IMR-90 (cell line): ENCODE measurements at regions not wholly inside any gene's neighbourhood (a gene's known extent, or its start where the extent isn't known, plus 50 kb on each side); places are given as distances from the start of the nearest gene placed in this dataset.

Experiments
- ATAC-seq: fragments of 200-7000 bp; cut with Tn5 transposase; 2 replicates; pipeline ENCODE4 v1.9.1; 2020; ENCODE audit warnings: low read depth, mild to moderate bottlenecking, moderate library complexity
- BruUV-seq: library from RNA; stranded (reverse); fragments of 400-500 nt; replicated peaks from 2 replicates; lab custom pipeline; 2021; lab: Mats Ljungman, UMichigan
- CTCF ChIA-PET: fragments of 300-600 bp; formaldehyde crosslinking; extraction: SDS; loops from one replicate; lab custom pipeline; 2021; ENCODE audit warnings: antibody characterized with exemption; lab: Yijun Ruan, JAX
- POLR2A ChIA-PET: fragments of 300-600 bp; sonication (Branson Sonifier 250); formaldehyde crosslinking; loops from one replicate; lab custom pipeline; 2022; ENCODE audit warnings: antibody characterized with exemption; ENCODE audit not compliant: unreplicated experiment; lab: Charles Lee
- DNase-seq: peaks from one replicate; pipeline ENCODE4 v3.0.0; 2013
- H2AFZ ChIP-seq: replicated peaks from 2 replicates; pipeline ENCODE3; 2013; ENCODE audit warnings: low read length, mild to moderate bottlenecking; ENCODE audit not compliant: poor library complexity
- H2AK5ac ChIP-seq: 2 replicates; pipeline ENCODE4 v1.6.1; 2013; ENCODE audit warnings: low read depth, low read length, inconsistent platforms
- H2AK9ac ChIP-seq: replicated peaks from 2 replicates; pipeline ENCODE3; 2013; ENCODE audit warnings: mild to moderate bottlenecking, low read depth, low read length, moderate library complexity; ENCODE audit not compliant: poor library complexity
- H2BK120ac ChIP-seq: 2 replicates; pipeline ENCODE4 v1.6.1; 2013; ENCODE audit warnings: low read depth, low read length, inconsistent platforms
- H2BK15ac ChIP-seq: 3 replicates; pipeline ENCODE4 v1.6.1; 2013; ENCODE audit warnings: low read depth, low read length, inconsistent platforms
- H2BK20ac ChIP-seq: 2 replicates; pipeline ENCODE4 v1.6.1; 2013; ENCODE audit warnings: low read depth, mild to moderate bottlenecking, inconsistent platforms, low read length, moderate library complexity
- H2BK5ac ChIP-seq: 2 replicates; pipeline ENCODE4 v1.6.1; 2013; ENCODE audit warnings: mild to moderate bottlenecking, low read depth, low read length, inconsistent platforms; ENCODE audit not compliant: poor library complexity, severe bottlenecking
- H3K14ac ChIP-seq: replicated peaks from 2 replicates; pipeline ENCODE4 v1.6.1; 2013; ENCODE audit warnings: low read depth, low read length, inconsistent platforms
- H3K18ac ChIP-seq: 2 replicates; pipeline ENCODE4 v1.6.1; 2013; ENCODE audit warnings: low read depth, low read length, control low read depth
- H3K23ac ChIP-seq: 2 replicates; pipeline ENCODE4 v1.6.1; 2013; ENCODE audit warnings: low read depth, low read length, inconsistent platforms
- H3K27ac ChIP-seq: 2 replicates; pipeline ENCODE4 v1.5.1; 2013; ENCODE audit warnings: mild to moderate bottlenecking, control low read depth, low read length; ENCODE audit not compliant: insufficient read depth
- H3K27me3 ChIP-seq: 2 replicates; pipeline ENCODE4 v1.6.1; 2013; ENCODE audit warnings: low read length; ENCODE audit not compliant: control insufficient read depth, insufficient read depth
- H3K36me3 ChIP-seq: 2 replicates; pipeline ENCODE4 v1.6.1; 2013; ENCODE audit warnings: low read length, mixed read lengths; ENCODE audit not compliant: control insufficient read depth, insufficient read depth
- H3K4ac ChIP-seq: 2 replicates; pipeline ENCODE4 v1.6.1; 2013; ENCODE audit warnings: low read depth, low read length, inconsistent platforms
- H3K4me1 ChIP-seq: 2 replicates; pipeline ENCODE4 v1.6.1; 2013; ENCODE audit warnings: low read length, mixed read lengths; ENCODE audit not compliant: control insufficient read depth, insufficient read depth
- H3K4me2 ChIP-seq: 2 replicates; pipeline ENCODE4 v1.6.1; 2013; ENCODE audit warnings: low read depth, mild to moderate bottlenecking, control low read depth, low read length, moderate library complexity
- H3K4me3 ChIP-seq: 2 replicates; pipeline ENCODE4 v1.5.1; 2013; ENCODE audit warnings: low read depth, mild to moderate bottlenecking, control low read depth, low read length, moderate library complexity; ENCODE audit not compliant: insufficient read depth
- H3K56ac ChIP-seq: 2 replicates; pipeline ENCODE4 v1.6.1; 2013; ENCODE audit warnings: low read length, inconsistent platforms; ENCODE audit not compliant: insufficient read depth; ENCODE audit errors: extremely low read depth
- H3K79me1 ChIP-seq, 2 experiments: 2 replicates each; pipeline ENCODE4 v1.6.1; 2013; ENCODE audit warnings: low read length in 2 of 2, inconsistent platforms in 1 of 2, low read depth in 1 of 2
- H3K9ac ChIP-seq: 2 replicates; pipeline ENCODE4 v1.6.1; 2013; ENCODE audit warnings: low read depth, low read length, control low read depth
- H3K9me1 ChIP-seq: 2 replicates; pipeline ENCODE4 v1.6.1; 2013; ENCODE audit warnings: low read length, inconsistent platforms; ENCODE audit not compliant: insufficient read depth
- H3K9me3 ChIP-seq: 2 replicates; pipeline ENCODE4 v1.6.1; 2013; ENCODE audit warnings: low read length; ENCODE audit not compliant: control insufficient read depth, insufficient read depth
- H4K20me1 ChIP-seq: 2 replicates; pipeline ENCODE4 v1.6.1; 2013; ENCODE audit warnings: low read length, inconsistent platforms; ENCODE audit not compliant: insufficient read depth
- H4K5ac ChIP-seq: 2 replicates; pipeline ENCODE4 v1.6.1; 2013; ENCODE audit warnings: mild to moderate bottlenecking, low read depth, low read length, control low read depth
- H4K8ac ChIP-seq, 2 experiments: 2 replicates each; pipeline ENCODE4 v1.6.1; 2013; ENCODE audit warnings: low read depth in 2 of 2, low read length in 2 of 2, control low read depth in 1 of 2, inconsistent platforms in 1 of 2
- H4K91ac ChIP-seq: 2 replicates; pipeline ENCODE4 v1.6.1; 2013; ENCODE audit warnings: low read depth, low read length, inconsistent platforms; ENCODE audit not compliant: insufficient read depth
- MXI1 ChIP-seq: IDR thresholded peaks from 2 replicates; pipeline ENCODE4 v1.6.1; 2012; ENCODE audit warnings: low read depth, mild to moderate bottlenecking, low read length, moderate library complexity, borderline replicate concordance
- WGBS, 2 experiments: methylation state at CpG; one replicate each; pipeline versions ENCODE4 v1.1.5 to v1.1.7; 2013; ENCODE audit warnings: missing lambda C conversion rate in 2 of 2; ENCODE audit not compliant: insufficient read length in 1 of 2; ENCODE audit errors: extremely low coverage in 2 of 2; 5-methylcytosine and 5-hydroxymethylcytosine counted together
- dilution Hi-C: fragments of 300-500 bp; cut with HindIII; formaldehyde crosslinking; loops from one replicate; pipeline ENCODE4 v1.14.3; 2018; ENCODE audit warnings: low sequenced_read_pairs; ENCODE audit not compliant: unreplicated experiment
- in situ Hi-C: fragments of 300-500 bp; cut with MboI; formaldehyde crosslinking; loops from 3 replicates; pipeline ENCODE4 v1.14.3; 2019; ENCODE audit warnings: low sequenced_read_pairs, inconsistent platforms, mixed read lengths
- intact Hi-C: fragments of 100-400 bp; cut with micrococcal nuclease; formaldehyde crosslinking; loops from 2 replicates; pipeline ENCODE4 v1.10.0; 2022

- Histone ChIP-seq H3K4me3 (no peak overlapping the region), H3K9me1 (no peaks in the 10 kb centered on the region), H3K79me1 (no peaks in the 10 kb centered on the region), H3K56ac (no peak overlapping the region), H3K9ac (no peak overlapping the region), H2BK20ac (no peak overlapping the region), H4K5ac (no peak overlapping the region), H3K4me2 (no peak overlapping the region), H3K4ac (no peak overlapping the region), H3K27me3 (no peaks in the 10 kb centered on the region; the same call in 1 of the 2 replicates), H3K36me3 (no peaks in the 10 kb centered on the region), H2BK15ac (no peak overlapping the region), H3K27ac (no peak overlapping the region), H2AFZ (no peak overlapping the region), H3K9me3 (no peaks in the 10 kb centered on the region), H2AK9ac (no peak overlapping the region), H3K23ac (no peak overlapping the region), H2AK5ac (no peak overlapping the region), H3K14ac (no peak overlapping the region), H2BK120ac (no peak overlapping the region), H4K91ac (no peak overlapping the region), H3K4me1 (no peaks in the 10 kb centered on the region), H4K8ac (no peak overlapping the region), H4K20me1 (no peaks in the 10 kb centered on the region), H2BK5ac (no peak overlapping the region), H3K18ac (no peak overlapping the region)
- DNase-seq (no peak), ATAC-seq (no peak)
- dilution Hi-C loops, result no loop called here
- in situ Hi-C loops, result no loop called here
- no peak for TF ChIP-seq MXI1
- POLR2A ChIA-PET, result no interaction called here
- CTCF ChIA-PET, result no interaction called here
- no TSS peak for BruUV-seq
- intact Hi-C loops, result no loop called here
- WGBS, 2 experiments, result 100% methylated on average over 1 of the region's 16 CpGs; no CpG with 5 or more reads in 1 of the 2 experiments
These were observed 131.1 kb downstream of the CCDC74A start for GRCh38 chr2:131658769-131659131.
